NT2/D1 (cell line): ENCODE measurements at regions not wholly inside any gene's neighbourhood (a gene's known extent, or its start where the extent isn't known, plus 50 kb on each side); places are given as distances from the start of the nearest gene placed in this dataset.

ENCODE experiments used
- DNase-seq: peaks from one replicate; pipeline ENCODE4 v3.0.0-alpha.2; 2011; ENCODE audit warnings: low read depth, low spot score
- H3K27me3 ChIP-seq: 2 replicates; pipeline ENCODE4 v1.6.0; 2011; ENCODE audit warnings: mild to moderate bottlenecking; ENCODE audit not compliant: insufficient read length, insufficient read depth
- H3K36me3 ChIP-seq: 2 replicates; pipeline ENCODE4 v1.6.1; 2011; ENCODE audit warnings: mild to moderate bottlenecking, low read length, mixed read lengths; ENCODE audit not compliant: insufficient read depth, insufficient read length
- H3K4me1 ChIP-seq: 2 replicates; pipeline ENCODE4 v1.5.1; 2011; ENCODE audit not compliant: insufficient read depth, insufficient read length
- H3K4me3 ChIP-seq: 2 replicates; pipeline ENCODE4 v1.5.1; 2011; ENCODE audit warnings: low read depth; ENCODE audit not compliant: insufficient read length
- H3K9ac ChIP-seq: 2 replicates; pipeline ENCODE4 v1.6.0; 2011; ENCODE audit warnings: low read depth; ENCODE audit not compliant: insufficient read length
- H3K9me3 ChIP-seq: 2 replicates; pipeline ENCODE4 v1.5.1; 2011; ENCODE audit warnings: mild to moderate bottlenecking, low read length; ENCODE audit not compliant: insufficient read depth
- SUZ12 ChIP-seq: IDR thresholded peaks from 2 replicates; pipeline ENCODE4 v1.6.1; 2011; ENCODE audit not compliant: insufficient read length, insufficient read depth; ENCODE audit errors: extremely low read depth
- YY1 ChIP-seq: IDR thresholded peaks from 2 replicates; pipeline ENCODE4 v1.6.1; 2011; ENCODE audit not compliant: insufficient read length, insufficient read depth
- ZNF274 ChIP-seq: IDR thresholded peaks from 2 replicates; pipeline ENCODE4 v1.6.1; 2011; ENCODE audit warnings: mild to moderate bottlenecking, low read depth, low read length

DNA sequence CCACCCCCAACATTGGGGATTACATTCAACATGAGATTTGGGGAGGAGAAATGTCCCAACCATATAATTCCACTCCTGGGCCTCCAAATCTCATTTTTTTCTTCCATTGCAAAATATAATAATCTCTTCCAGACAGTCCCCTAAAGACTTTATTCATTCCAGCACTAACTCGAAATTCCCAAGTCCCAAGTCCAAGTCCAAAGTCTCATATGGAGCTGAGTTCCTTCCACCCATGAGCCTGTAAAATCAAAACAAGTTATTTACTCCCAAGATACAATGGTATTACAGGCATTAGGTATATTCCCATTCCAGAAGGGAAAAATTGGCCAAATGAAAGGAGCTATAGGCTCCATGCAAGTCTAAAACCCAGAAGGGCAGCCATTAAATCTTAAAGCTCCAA lies 56.7 kb downstream of the P2RY1 start:
- no peak overlapping the region for H3K4me3 ChIP-seq
- DNase-seq, result no peak
- H3K36me3 ChIP-seq, result no peaks in the 10 kb centered on the region
- TF ChIP-seq SUZ12 (no peak), ZNF274 (no peak), YY1 (no peak)
- no peaks in the 10 kb centered on the region for H3K9me3 ChIP-seq
- H3K4me1 ChIP-seq, result no peaks in the 10 kb centered on the region
- no peak overlapping the region for H3K9ac ChIP-seq
- no peaks in the 10 kb centered on the region for H3K27me3 ChIP-seq

DNA sequence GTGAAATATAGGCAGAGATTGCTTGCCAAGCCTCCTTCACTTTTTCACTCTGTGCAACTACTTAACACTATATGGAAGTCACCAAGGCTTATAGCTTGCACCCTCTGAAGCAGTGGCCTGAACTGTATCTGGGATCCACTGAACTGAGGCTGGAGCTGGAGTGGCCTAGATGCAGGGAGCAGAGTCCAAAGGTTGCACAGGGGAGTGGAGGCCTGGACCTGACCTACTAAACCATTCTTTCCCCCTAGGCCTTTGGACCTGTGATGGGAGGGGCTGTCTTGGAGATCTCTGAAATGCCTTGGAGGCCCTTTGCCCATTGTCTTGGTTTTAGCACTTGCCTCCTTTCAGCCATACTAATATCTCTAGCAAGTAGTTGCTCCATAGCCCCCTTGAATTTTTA lies 57.5 kb downstream of the P2RY1 start:
- TF ChIP-seq YY1 (no peak), SUZ12 (no peak), ZNF274 (no peak)
- no peak for DNase-seq
- H3K9me3 ChIP-seq, result no peaks in the 10 kb centered on the region
- H3K9ac ChIP-seq, result no peak overlapping the region
- no peaks in the 10 kb centered on the region for H3K36me3 ChIP-seq
- H3K4me3 ChIP-seq, result no peak overlapping the region
- no peaks in the 10 kb centered on the region for H3K4me1 ChIP-seq
- H3K27me3 ChIP-seq, result no peaks in the 10 kb centered on the region

DNA sequence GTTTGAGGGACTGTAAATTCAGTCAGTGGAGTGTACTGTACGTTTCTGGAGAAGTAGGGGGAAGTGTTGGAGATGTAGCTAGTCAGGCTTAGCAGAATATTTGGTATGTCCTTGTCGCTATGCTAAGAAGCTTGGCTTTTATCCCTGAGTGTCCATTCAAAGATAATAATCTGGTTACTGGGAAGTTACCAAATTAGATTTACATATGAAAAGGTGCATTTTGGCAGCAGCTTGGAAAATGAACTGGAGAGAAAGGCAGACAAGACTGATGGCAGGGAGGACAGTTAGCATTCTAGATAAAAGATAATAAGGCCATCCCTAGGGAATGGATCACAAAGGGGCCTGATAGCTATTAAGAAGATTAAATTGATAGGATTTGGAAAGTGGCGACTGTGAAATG lies 58.7 kb downstream of the P2RY1 start:
- Histone ChIP-seq H3K4me3 (no peak overlapping the region), H3K9me3 (no peaks in the 10 kb centered on the region), H3K36me3 (no peaks in the 10 kb centered on the region), H3K9ac (no peak overlapping the region), H3K27me3 (no peaks in the 10 kb centered on the region), H3K4me1 (no peaks in the 10 kb centered on the region)
- TF ChIP-seq YY1 (no peak), SUZ12 (no peak), ZNF274 (no peak)
- no peak for DNase-seq

DNA sequence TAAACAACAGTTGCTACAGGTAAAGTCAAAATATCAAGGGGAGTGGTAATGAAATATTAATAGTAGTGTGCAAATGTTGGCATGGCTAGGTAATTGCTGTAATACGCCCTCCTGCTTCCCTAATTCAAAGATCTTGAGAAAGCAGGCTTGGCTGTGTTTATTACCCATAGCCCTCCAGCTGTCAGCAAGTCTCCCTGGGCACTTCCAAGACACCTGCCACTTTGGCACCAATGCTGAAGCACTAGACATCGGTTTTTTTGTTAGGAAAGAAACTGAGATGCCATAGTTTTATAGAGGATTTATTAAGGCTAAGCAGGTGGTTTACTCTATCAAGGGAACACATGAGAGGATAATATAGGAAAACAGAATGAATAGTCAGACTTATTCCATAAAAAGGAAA lies 64.4 kb downstream of the P2RY1 start:
- Histone ChIP-seq H3K4me1 (no peaks in the 10 kb centered on the region), H3K27me3 (no peaks in the 10 kb centered on the region), H3K9ac (no peak overlapping the region), H3K36me3 (no peaks in the 10 kb centered on the region), H3K4me3 (no peak overlapping the region), H3K9me3 (no peaks in the 10 kb centered on the region)
- DNase-seq, result no peak
- no peak for TF ChIP-seq ZNF274
- TF ChIP-seq SUZ12, result no peak
- no peak for TF ChIP-seq YY1

DNA sequence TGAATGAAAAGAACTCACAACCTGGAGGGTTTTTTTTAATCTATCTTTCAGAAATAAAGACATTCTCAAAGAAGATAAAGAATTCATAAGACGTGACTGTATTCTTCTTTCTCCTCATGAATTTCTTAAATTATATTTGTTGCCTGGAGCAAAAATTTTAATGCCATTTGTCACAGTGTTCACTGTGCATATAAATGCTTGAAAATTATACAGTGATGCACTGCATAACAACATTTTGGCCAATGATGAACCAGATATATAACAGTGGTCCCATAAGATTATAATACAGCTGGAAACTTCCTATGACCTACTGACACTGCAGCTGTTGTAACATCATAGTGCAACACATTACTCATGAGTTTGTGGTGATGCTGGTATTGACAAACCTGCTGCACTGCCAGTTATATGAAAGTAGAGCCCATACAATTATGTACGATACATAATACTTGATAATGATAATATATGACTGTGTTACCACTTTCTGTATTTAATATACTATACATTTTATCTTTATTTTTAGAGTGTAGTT lies 67.3 kb downstream of the P2RY1 start:
- Histone ChIP-seq H3K4me3 (no peak overlapping the region), H3K4me1 (no peaks in the 10 kb centered on the region), H3K9ac (no peak overlapping the region), H3K9me3 (no peaks in the 10 kb centered on the region), H3K27me3 (no peaks in the 10 kb centered on the region), H3K36me3 (no peaks in the 10 kb centered on the region)
- no peak for TF ChIP-seq ZNF274
- TF ChIP-seq SUZ12, result no peak
- TF ChIP-seq YY1, result no peak
- DNase-seq, result no peak

DNA sequence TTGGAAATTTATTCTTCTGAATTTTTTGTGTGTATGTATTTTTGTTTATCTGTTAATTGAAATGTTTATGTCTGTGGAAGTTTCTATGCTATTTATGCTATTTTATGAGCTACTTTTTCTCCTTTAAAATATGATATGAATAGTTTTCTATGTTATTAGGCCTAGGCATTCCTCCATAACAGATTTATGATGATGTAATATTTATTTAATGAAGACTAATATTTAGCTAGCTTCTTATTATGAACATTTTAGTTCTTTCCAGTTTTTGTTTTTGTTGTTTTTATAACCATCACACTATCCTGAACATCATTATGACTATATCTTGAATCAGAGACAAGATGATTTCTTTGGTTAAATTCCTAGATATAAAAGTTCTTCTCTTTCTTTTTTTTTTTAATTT lies 70.7 kb downstream of the P2RY1 start:
- Histone ChIP-seq H3K4me1 (no peaks in the 10 kb centered on the region), H3K9ac (no peak overlapping the region), H3K9me3 (no peaks in the 10 kb centered on the region), H3K4me3 (no peak overlapping the region), H3K27me3 (no peaks in the 10 kb centered on the region), H3K36me3 (no peaks in the 10 kb centered on the region)
- TF ChIP-seq ZNF274, result no peak
- no peak for TF ChIP-seq YY1
- no peak for DNase-seq

DNA sequence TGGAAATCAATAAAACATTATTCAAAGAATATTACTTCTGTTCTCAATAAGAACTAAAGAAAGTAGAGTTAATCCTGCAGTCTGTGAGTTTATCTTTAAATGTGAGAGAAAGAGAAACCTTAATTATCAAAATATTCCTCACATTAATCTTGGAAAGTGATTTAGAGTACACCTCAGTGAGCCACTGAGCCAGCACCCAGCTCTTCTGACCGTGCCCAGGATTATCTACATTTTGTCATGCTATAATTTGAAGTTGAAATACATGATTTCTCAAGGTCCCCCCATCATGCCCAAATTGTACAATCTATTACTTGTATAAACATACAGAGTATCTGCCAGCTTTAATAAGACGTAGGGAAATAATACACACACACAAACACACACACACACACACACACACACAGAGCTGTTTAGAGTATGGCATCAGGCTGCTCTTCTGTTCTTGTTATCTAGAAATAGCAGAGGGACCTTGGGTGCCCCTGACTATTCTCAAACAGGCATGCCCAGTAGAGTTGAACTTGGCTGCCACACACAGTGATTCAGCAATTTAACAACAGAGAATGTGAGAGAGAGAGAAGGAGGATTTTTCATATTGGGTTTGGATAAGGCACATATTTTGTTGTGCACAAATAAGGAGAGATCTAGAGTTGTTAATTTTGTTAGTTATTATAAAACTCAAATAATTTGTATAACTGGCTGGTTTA lies 74.4 kb downstream of the P2RY1 start:
- no peak for DNase-seq
- TF ChIP-seq SUZ12, result no peak
- TF ChIP-seq ZNF274, result no peak
- TF ChIP-seq YY1, result no peak
- Histone ChIP-seq H3K27me3 (no peaks in the 10 kb centered on the region), H3K36me3 (no peaks in the 10 kb centered on the region), H3K4me3 (no peak overlapping the region), H3K4me1 (no peaks in the 10 kb centered on the region), H3K9ac (no peak overlapping the region), H3K9me3 (no peaks in the 10 kb centered on the region)
